GM19438 (cell line): ENCODE measurements at regions not wholly inside any gene's neighbourhood (a gene's known extent, or its start where the extent isn't known, plus 50 kb on each side); places are given as distances from the start of the nearest gene placed in this dataset.
"Not testable (repeated sequence)": the region's sequence is repeated elsewhere in the genome, so short reads cannot be mapped to it uniquely, and the experiment has no call there.

Source experiments
- ATAC-seq: cut with Tn5 transposase; IDR thresholded peaks from one replicate; pipeline ENCODE4 v1.9.1; 2021; ENCODE audit warnings: low read depth; ENCODE audit not compliant: unreplicated experiment

GRCh38 chr5:60519372-60519771 lies 180.6 kb downstream of the DEPDC1B start:
- ATAC-seq: no peak

- ATAC-seq: no peak
Observed at GRCh38 chr5:60517850-60518249, 182.1 kb downstream of the DEPDC1B start.

- no peak for ATAC-seq
Observed at GRCh38 chr5:60517094-60517694, 182.8 kb downstream of the DEPDC1B start.

GRCh38 chr5:60516688-60517087 lies 183.3 kb downstream of the DEPDC1B start:
- no peak for ATAC-seq

- ATAC-seq: no peak
Observed at GRCh38 chr5:60514152-60514551, 185.8 kb downstream of the DEPDC1B start.

- no peak for ATAC-seq
Observed at GRCh38 chr5:60512117-60512516, 187.8 kb downstream of the DEPDC1B start.

GRCh38 chr5:60510663-60511062 lies 189.3 kb downstream of the DEPDC1B start:
- ATAC-seq: no peak

- no peak for ATAC-seq
Observed at GRCh38 chr5:60510049-60510448, 189.9 kb downstream of the DEPDC1B start.

GRCh38 chr5:60509519-60509918 lies 190.4 kb downstream of the DEPDC1B start:
- no peak for ATAC-seq

GRCh38 chr5:60507687-60508086 lies 192.3 kb downstream of the DEPDC1B start:
- ATAC-seq: no peak

- no peak for ATAC-seq
Observed at GRCh38 chr5:60505373-60506171, 194.4 kb downstream of the DEPDC1B start.

- ATAC-seq: peak; percentile 82
Observed at GRCh38 chr5:60504342-60504741, 195.6 kb downstream of the DEPDC1B start.

- ATAC-seq: peak; percentile 68
Observed at GRCh38 chr5:60503771-60504170, 196.2 kb downstream of the DEPDC1B start.

GRCh38 chr5:60497706-60498500 lies 202.1 kb downstream of the DEPDC1B start:
- ATAC-seq: no peak

- no peak for ATAC-seq
Observed at GRCh38 chr5:60495644-60496520, 204.1 kb downstream of the DEPDC1B start.

- ATAC-seq: peak; percentile 75
Observed at GRCh38 chr5:60494635-60495034, 205.3 kb downstream of the DEPDC1B start.

GRCh38 chr5:60494144-60494543 lies 205.8 kb downstream of the DEPDC1B start:
- no peak for ATAC-seq

GRCh38 chr5:60493372-60493771 lies 206.6 kb downstream of the DEPDC1B start:
- ATAC-seq: no peak

GRCh38 chr5:60492958-60493357 lies 207.0 kb downstream of the DEPDC1B start:
- ATAC-seq: no peak

- not testable (repeated sequence) for ATAC-seq
Observed at GRCh38 chr5:60492358-60492757, 207.6 kb downstream of the DEPDC1B start.
